Right lobe of liver (tissue), 6 donors: ENCODE measurements at regions not wholly inside any gene's neighbourhood (a gene's known extent, or its start where the extent isn't known, plus 50 kb on each side); places are given as distances from the start of the nearest gene placed in this dataset.

Experiments used
- ATAC-seq, 4 donors: fragments of 200-7000 bp; cut with Tn5 transposase; one replicate each; pipeline ENCODE4 v1.9.1; 2020; ENCODE audit warnings: mild to moderate bottlenecking in 4 of 4, moderate library complexity in 4 of 4
- DNase-seq, 3 donors: peaks; one replicate each; pipeline ENCODE4 v3.0.0-alpha.2; 2020
- H3K27ac ChIP-seq, 3 donors: fragments of 200-600 bp; one replicate each; pipeline ENCODE4 v1.8.0; 2022
- H3K27me3 ChIP-seq, 2 donors: fragments of 200-600 bp; one replicate each; pipeline ENCODE4 v1.8.0; 2022
- H3K36me3 ChIP-seq, 4 donors: fragments of 200-600 bp; sonication (generic) in 1 of 4; one replicate each; pipeline versions ENCODE4 v1.5.1 to v1.8.0; 2017 to 2022; ENCODE audit warnings: control low read depth in 1 of 4
- H3K4me1 ChIP-seq, 4 donors: fragments of 200-600 bp; sonication (generic) in 1 of 4; one replicate each; pipeline versions ENCODE4 v1.5.1 to v1.8.0; 2017 to 2022; ENCODE audit warnings: control low read depth in 1 of 4
- H3K4me3 ChIP-seq, 3 donors: fragments of 200-600 bp; one replicate each; pipeline ENCODE4 v1.8.0; 2022
- H3K9me3 ChIP-seq, 4 donors: fragments of 200-600 bp; sonication (generic) in 1 of 4; one replicate each; pipeline versions ENCODE4 v1.5.1 to v1.8.0; 2017 to 2022; ENCODE audit warnings: control low read depth in 1 of 4
- POLR2A ChIP-seq: fragments of 450-650 bp; IDR thresholded peaks from one replicate; pipeline ENCODE4 v1.6.1; 2017; ENCODE audit warnings: antibody characterized with exemption, mild to moderate bottlenecking
- WGBS: methylation state at CpG from one replicate; pipeline ENCODE4 v1.1.6; 2018; ENCODE audit warnings: low coverage, low lambda C conversion rate; ENCODE audit not compliant: insufficient coverage; ENCODE audit errors: missing lambda C conversion rate; 5-methylcytosine and 5-hydroxymethylcytosine counted together
- intact Hi-C, 2 donors: fragments of 100-400 bp; cut with DNase I; formaldehyde crosslinking; loops; one replicate each; pipeline versions ENCODE4 v1.11.2 to v1.14.1; 2022
- TF ChIP-seq, protein P1 (sequence below), 4 donors: fragments of 200-600 bp in 3 of 4; fragments of 450-650 bp in 1 of 4; IDR thresholded peaks; one replicate each; pipeline versions ENCODE4 v1.5.1 to v1.8.0; 2016 to 2022; ENCODE audit warnings: antibody characterized with exemption in 4 of 4, mild to moderate bottlenecking in 2 of 4
- donor health status: DM: no; HTN: yes; CAD: no.
- donor health status: DM: no; HTN: no; CAD: no.
- donor health status: DM: no; HTN: no; CAD: no.
- donor health status: DM: no; HTN: yes; CAD: no.
- donor health status: DM: no; HTN: yes; CAD: no.

DNA sequence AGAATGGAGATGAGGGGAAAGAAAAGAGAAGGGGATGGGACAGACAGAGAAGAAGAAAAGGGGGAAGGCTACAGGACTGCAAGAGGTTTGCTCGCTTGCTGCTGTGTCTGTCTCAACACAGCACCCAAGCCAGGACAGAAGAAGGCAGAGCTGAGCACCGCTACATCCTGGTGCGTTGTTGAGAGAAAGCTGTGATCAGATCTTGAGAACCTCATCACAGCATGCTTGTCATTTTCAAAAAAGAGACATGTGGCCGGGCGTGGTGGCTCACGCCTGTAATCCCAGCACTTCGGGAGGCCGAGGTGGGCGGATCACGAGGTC, 110.9 kb downstream of the NXNL2 start:
- WGBS, result 67% methylated on average over 5 of the region's 10 CpGs
- Histone ChIP-seq H3K27ac (no peak overlapping the region), H3K9me3 (no peaks in the 10 kb centered on the region), H3K36me3 (no peaks in the 10 kb centered on the region), H3K27me3 (peaks cover 0 to 4% of the 10 kb centered on the region in 2 donors), H3K4me3 (no peak overlapping the region), H3K4me1 (no peaks in the 10 kb centered on the region)
- DNase-seq (no peak), ATAC-seq (no peak)
- TF ChIP-seq POLR2A, result no peak
- TF ChIP-seq, protein P1, sequence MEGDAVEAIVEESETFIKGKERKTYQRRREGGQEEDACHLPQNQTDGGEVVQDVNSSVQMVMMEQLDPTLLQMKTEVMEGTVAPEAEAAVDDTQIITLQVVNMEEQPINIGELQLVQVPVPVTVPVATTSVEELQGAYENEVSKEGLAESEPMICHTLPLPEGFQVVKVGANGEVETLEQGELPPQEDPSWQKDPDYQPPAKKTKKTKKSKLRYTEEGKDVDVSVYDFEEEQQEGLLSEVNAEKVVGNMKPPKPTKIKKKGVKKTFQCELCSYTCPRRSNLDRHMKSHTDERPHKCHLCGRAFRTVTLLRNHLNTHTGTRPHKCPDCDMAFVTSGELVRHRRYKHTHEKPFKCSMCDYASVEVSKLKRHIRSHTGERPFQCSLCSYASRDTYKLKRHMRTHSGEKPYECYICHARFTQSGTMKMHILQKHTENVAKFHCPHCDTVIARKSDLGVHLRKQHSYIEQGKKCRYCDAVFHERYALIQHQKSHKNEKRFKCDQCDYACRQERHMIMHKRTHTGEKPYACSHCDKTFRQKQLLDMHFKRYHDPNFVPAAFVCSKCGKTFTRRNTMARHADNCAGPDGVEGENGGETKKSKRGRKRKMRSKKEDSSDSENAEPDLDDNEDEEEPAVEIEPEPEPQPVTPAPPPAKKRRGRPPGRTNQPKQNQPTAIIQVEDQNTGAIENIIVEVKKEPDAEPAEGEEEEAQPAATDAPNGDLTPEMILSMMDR (IDR thresholded peaks at IDR 0.05), result no peak
- intact Hi-C loops, result no loop called here

DNA sequence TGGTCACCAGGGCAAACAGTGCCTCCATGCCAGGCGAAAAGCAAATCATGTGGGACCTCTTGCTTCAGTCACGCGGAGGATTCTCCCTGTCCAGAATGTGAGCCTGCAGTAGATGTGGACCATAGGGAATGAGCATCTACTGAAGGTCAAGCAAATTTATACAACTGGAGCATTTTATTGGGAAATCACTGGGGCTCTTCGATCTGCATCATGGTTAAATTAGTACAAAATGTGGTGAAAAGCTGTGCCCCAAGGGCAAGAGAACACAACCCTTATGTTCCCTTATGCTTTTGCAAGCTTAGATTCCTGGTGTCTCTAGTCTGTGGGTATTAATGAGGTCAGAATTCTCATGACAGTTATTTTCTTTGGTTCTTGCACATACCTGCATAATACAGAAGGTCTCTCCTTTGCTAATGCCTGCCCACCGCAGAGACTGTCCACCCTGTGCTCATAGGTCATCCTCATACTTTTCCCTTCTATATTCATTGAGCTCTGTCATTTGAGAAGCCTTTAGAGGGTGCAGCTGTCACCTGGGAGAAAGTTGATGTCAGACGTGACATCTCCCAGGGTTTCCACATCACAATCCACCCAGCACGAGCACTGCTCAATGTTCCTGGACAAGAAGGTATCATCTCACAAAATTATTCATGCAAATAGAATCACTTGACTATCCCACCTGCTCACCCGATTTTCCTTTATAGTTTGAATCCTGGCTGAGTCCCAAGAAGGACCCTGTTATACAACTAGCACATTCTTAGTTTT, 111.7 kb downstream of the NXNL2 start:
- H3K27me3 ChIP-seq, result peaks cover 0 to 4% of the 10 kb centered on the region in 2 donors
- intact Hi-C loops, result no loop called here
- ATAC-seq (no peak), DNase-seq (no peak)
- no peaks in the 10 kb centered on the region for H3K9me3 ChIP-seq
- no peaks in the 10 kb centered on the region for H3K36me3 ChIP-seq
- TF ChIP-seq, protein P1 (IDR thresholded peaks at IDR 0.05), result no peak
- TF ChIP-seq POLR2A, result no peak
- no peak overlapping the region for H3K27ac ChIP-seq
- no peaks in the 10 kb centered on the region for H3K4me1 ChIP-seq
- H3K4me3 ChIP-seq, result no peak overlapping the region
- 69% methylated on average over 7 of the region's 8 CpGs for WGBS

DNA sequence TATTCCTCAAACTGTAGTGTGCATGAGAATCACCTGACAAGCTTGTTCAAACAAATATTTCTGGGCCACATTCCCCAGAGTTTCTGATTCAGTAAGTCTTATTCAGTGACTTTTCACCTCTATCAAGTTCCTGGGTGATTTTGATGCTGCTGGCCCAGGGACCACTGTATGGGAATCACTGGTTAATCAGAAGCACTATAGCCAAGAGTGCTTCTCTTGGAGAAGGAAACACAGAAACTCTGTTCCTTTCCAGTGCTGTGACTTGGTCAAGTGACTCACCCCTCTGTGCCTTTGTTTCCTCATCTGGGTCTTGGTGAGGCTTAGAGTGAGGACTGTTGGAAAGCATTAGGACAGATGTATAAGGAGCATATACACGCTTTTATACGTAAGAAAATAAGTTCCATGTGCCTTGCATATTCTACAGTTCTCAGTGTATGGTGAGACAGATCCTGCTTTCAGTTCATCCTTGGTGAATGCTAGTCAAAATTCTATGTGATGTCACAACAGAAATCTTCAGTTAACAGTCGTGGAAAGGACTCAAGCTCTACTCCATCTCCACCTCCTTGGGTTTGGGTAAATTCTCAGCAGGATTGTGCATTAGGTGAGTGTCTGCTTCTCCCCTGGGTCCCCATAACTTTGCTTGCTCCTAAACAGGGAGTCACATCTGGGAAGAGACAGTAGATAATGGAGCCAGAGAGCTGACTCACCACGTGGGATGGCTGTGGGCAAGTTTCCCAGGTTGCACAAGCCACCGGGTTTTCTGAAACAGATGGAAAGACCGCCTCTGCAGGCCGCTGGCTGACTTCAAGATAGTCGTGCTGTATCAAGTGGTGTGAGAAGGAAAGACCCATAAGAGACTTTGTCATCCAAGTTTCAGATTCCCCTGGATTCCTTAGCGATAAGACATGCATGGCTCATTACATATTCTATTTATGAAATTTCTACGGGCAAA, 117.0 kb downstream of the NXNL2 start:
- no peaks in the 10 kb centered on the region for H3K4me1 ChIP-seq
- TF ChIP-seq, protein P1 (IDR thresholded peaks at IDR 0.05), result no peak
- TF ChIP-seq POLR2A, result no peak
- WGBS, result 55% methylated on average over 10 of the region's 10 CpGs

DNA sequence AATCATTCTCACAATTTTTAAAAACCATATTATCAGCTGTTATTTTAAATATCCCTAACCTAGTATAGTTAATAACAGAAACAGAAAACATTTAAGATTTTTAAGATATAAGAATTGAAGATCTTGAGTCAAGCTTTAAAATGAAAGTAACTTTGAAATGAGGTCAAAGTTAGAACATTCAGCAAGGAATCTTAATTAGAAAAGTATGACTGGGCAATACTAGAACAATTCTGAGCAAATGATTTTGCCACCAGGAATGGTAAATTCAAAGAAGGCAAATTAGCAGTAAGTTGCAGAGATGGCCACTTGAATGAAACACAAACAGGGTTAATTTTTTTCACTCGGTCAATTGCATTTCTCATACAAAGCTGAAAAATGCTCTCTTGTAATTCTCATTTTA, 117.9 kb downstream of the NXNL2 start:
- Histone ChIP-seq H3K27ac (no peak overlapping the region), H3K27me3 (no peaks in the 10 kb centered on the region), H3K4me3 (no peak overlapping the region), H3K4me1 (no peaks in the 10 kb centered on the region), H3K36me3 (no peaks in the 10 kb centered on the region), H3K9me3 (no peaks in the 10 kb centered on the region)
- ATAC-seq (no peak), DNase-seq (no peak)
- TF ChIP-seq, protein P1 (IDR thresholded peaks at IDR 0.05), result no peak
- TF ChIP-seq POLR2A, result no peak
- intact Hi-C loops, result no loop called here
- 73% methylated on average over 1 of the region's 1 CpG for WGBS

More for the DNA sequence above, 117.0 kb downstream of the NXNL2 start:
- Histone ChIP-seq H3K9me3 (no peaks in the 10 kb centered on the region), H3K4me3 (no peak overlapping the region), H3K27me3 (no peaks in the 10 kb centered on the region), H3K27ac (no peak overlapping the region), H3K36me3 (no peaks in the 10 kb centered on the region)
- peak in 2 of 3 donors; percentile 45 to 55 for DNase-seq
- intact Hi-C loops, result no loop called here
- ATAC-seq, result peak in 3 of 4 donors; percentile 23 to 70 (median 55)
